MM.1S (cell line): ENCODE measurements at regions not wholly inside any gene's neighbourhood (a gene's known extent, or its start where the extent isn't known, plus 50 kb on each side); places are given as distances from the start of the nearest gene placed in this dataset.

Experiments
- EZH2 ChIP-seq: fragments of 300-600 bp; sonication (generic); optimal IDR thresholded peaks from 2 replicates; pipeline ENCODE3; 2017; ENCODE audit warnings: low read depth, mild to moderate bottlenecking, antibody characterized with exemption, low read length, mixed read lengths
- TF ChIP-seq, protein P1 (sequence below): fragments of 300-600 bp; sonication (generic); IDR thresholded peaks from 2 replicates; pipeline ENCODE4 v1.5.1; 2016; ENCODE audit warnings: antibody characterized with exemption, low read length, mixed read lengths

DNA sequence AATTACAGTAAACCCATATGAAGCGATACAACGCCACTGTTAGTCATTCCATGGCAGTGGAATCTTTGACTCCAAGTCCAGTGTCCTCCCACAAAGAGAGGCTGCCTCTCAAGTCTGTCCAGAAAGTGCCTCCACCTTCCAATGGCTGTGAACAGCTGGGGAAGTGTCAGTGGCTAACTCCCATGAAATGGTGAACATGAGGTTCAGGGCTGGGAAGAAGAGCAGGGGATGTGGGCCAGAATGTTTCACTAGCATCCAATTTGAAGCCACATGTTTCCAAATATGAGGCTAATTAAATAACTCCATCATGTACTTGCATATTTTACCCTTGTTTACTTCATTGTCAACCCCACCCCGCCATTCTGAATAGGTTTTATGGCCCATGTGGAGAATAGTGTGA, 53.1 kb upstream of the CHST15 start:
- TF ChIP-seq, protein P1, sequence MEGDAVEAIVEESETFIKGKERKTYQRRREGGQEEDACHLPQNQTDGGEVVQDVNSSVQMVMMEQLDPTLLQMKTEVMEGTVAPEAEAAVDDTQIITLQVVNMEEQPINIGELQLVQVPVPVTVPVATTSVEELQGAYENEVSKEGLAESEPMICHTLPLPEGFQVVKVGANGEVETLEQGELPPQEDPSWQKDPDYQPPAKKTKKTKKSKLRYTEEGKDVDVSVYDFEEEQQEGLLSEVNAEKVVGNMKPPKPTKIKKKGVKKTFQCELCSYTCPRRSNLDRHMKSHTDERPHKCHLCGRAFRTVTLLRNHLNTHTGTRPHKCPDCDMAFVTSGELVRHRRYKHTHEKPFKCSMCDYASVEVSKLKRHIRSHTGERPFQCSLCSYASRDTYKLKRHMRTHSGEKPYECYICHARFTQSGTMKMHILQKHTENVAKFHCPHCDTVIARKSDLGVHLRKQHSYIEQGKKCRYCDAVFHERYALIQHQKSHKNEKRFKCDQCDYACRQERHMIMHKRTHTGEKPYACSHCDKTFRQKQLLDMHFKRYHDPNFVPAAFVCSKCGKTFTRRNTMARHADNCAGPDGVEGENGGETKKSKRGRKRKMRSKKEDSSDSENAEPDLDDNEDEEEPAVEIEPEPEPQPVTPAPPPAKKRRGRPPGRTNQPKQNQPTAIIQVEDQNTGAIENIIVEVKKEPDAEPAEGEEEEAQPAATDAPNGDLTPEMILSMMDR: no peak
- no peak for TF ChIP-seq EZH2
